HG03457 (cell line): ENCODE measurements at regions not wholly inside any gene's neighbourhood (a gene's known extent, or its start where the extent isn't known, plus 50 kb on each side); places are given as distances from the start of the nearest gene placed in this dataset.

ENCODE experiments used
- ATAC-seq: cut with Tn5 transposase; IDR thresholded peaks from one replicate; pipeline ENCODE4 v1.9.1; 2021; ENCODE audit warnings: moderate number of reproducible peaks; ENCODE audit not compliant: unreplicated experiment

DNA sequence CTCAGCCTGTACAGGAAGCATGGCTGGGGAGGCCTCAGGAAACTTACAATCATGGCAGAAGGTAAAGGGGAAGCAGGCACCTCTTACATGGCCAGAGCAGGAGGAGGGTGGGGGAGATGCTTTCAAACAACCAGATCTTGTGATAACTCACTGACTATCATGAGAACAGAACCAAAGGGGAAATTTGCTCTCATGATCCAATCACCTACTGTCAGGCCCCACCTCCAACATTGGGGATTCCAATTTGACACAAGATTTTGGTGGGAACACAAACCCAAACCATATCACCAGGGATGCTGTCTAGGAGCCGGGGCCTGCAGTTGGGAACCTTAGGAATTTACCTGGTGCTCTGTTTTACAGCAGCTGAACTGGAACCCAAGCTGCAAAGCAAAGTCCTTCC, 191.1 kb upstream of the CITED2 start:
- no peak for ATAC-seq

DNA sequence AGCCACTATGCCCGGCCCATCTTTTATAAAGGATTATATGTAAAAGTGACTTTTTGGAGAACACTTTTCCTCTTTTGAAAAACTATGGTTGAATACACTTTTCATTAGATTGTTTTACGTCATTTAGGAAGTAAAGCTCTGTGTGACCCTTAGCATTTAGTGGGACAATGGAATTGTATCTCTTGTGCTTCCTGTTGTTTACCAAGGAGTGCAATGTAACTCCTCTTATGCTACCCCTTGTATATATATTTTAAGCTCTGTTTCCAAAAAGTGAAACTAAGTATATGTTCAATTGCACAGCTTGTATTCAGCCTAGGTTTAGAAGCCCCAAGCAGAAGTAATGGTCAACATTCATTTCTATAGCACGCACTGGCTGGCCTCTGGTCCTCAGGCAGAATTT, 183.1 kb upstream of the CITED2 start:
- no peak for ATAC-seq

DNA sequence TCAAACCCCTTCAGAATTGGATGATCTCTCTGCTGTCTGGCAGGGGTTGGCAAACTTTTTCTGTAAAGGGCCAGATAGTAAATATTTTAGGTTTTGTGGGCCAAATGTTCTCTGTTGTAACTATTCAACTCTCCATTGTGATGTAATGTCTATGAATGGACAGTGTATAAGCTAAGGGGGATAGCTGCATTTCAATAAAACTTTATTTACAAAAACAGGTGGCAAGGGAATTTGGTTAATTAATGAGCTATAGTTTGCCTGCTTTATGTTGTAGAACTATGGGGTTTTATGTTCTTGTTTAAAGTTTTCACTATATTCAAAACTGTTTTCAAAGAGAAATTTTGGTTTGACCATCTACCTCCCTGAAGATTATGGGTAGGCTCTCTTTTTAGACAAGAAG, 182.1 kb upstream of the CITED2 start:
- ATAC-seq = no peak

DNA sequence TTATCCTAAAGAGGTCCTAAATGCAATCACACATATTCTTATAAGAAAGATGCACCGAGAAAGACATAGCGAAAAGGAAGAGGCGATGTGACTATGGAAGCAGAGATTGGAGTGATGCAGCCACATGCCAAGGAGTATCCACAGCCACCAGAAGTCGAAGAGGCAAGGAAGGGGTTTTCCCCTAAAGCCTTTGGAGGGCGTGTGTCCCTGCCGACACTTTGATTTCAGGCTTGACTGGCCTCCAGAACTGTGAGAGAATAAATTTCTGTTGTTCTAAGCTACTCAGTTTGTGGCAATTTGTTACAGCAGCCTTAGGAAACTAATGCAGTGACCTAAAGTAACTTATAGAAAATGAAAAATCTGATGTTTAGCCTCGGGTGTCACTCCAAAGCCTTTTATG, 179.5 kb upstream of the CITED2 start:
- ATAC-seq = no peak

DNA sequence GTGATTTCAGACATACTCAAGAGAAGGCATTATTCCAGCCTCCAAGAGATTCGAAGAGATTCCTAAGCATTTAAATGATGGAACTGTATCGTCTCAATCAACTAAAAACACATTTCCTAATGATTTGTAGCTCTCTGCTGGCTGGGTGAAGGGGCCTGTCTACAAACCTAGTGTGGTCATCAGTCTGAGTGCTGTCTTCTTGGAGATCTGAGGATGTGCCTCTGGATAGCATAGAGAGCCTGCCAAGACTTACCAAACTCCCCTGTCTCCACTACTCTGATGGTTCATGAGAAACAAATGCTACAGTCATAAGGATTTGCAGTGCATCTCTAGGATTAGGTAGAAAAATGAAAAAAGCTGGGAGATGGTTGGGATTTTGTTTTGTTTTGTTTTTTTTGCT, 176.9 kb upstream of the CITED2 start:
- no peak for ATAC-seq

DNA sequence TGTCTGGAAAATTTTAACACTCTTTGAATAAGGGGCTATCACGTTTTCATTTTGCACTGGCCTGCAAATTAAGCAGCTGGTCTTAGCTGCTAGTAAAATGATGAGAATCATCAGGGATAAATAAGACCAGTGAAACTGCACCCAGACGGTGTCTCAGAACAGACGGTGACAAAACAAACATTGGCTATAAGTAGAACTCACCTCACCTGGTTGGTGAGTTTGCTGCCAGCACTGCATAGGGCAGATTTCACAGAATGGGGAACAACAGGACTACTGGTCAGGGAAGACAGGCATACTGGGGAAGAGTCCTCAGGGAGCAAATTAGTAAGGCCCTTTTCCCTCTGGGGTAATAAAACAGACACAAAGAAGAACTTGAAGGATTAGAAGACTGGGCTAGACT, 175.9 kb upstream of the CITED2 start:
- no peak for ATAC-seq

DNA sequence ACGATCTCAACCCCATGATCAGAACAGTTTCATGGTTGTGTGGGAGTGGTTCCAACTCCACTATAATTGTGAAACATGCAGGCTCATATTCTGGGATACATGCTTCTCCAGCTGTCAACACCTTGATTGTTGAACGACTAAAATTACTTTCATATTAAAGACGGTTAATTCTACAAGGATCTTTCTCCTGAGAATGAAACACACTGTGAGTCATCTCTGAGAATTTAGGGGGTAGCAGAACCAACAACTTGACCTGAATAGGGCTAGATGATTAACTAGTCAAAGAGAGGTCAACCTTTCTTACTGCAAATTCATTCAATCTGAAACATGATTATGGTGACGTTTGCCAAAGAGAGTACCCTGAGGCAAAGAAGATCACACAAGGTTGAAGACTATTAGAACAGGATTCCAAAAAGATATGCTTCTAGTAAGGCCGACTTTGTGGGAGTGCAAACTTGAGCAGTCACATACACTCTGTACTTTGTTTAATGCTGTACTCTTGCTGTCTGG, 175.2 kb upstream of the CITED2 start:
- ATAC-seq = no peak

DNA sequence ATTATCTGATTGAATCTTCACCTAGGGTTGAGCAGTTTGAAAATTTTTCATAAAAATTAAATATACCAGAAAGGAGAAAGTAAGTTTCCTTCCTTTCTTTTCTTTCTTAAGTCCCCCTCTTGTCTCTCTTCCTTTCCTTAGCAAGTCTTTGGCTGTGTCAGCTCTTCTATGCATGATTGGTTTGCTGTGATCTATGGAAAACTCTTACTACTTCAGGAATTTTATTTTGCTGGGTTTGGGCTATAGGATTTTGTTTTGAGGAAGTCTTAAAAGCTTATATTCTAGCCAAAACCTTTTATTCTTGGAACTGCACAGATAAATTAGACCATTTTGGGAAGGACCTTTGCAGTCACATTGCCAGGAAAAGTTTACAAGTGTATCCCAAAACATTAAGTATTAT, 173.4 kb upstream of the CITED2 start:
- ATAC-seq = no peak

DNA sequence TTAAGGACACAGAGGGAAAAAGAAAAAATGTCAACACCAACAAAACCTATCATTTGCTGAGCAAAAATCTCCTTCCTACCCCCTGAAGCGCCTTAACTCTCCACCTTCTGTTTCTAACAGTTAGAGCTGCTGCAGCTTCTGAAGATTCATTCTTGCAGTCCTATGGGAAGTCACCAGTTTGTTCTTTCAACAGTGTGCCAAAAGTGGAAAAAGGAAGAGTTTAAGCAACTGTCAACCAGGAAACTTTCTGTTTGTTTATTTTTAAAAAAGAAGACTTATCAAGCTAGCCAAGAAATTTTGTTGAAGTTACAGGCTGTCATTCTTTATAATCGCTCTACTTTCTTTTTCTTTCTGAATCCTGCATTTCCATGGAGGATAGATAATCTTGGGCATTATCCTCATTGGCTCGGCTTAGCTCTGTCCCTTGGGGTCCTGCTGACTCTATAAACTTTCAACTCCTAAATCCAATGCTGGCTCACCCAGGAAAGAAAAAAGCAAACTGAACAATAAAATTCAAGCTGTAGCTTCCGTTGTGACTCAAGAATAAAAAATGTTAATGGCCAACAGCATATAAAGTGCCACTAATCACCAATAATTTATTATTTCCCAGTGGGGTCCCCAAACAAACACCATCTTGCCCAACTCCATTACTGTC, 172.8 kb upstream of the CITED2 start:
- ATAC-seq = no peak

DNA sequence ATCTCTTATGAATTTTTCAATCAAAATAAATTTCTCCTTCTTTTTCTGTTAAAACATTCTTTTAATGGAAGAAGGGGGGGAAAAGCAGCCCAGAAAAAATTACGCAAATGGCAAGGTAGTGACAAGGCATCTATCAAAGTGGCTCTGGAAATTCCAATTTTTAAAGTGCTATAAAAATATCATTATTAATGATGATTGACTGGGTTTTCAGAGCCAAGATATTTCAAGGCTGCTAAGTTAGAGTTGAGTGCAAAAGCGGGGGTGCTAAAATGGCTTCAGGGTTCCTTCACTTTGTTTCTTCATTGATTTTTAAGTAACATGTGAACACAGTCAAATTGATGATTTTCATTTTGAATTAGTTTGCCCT, 171.6 kb upstream of the CITED2 start:
- no peak for ATAC-seq

DNA sequence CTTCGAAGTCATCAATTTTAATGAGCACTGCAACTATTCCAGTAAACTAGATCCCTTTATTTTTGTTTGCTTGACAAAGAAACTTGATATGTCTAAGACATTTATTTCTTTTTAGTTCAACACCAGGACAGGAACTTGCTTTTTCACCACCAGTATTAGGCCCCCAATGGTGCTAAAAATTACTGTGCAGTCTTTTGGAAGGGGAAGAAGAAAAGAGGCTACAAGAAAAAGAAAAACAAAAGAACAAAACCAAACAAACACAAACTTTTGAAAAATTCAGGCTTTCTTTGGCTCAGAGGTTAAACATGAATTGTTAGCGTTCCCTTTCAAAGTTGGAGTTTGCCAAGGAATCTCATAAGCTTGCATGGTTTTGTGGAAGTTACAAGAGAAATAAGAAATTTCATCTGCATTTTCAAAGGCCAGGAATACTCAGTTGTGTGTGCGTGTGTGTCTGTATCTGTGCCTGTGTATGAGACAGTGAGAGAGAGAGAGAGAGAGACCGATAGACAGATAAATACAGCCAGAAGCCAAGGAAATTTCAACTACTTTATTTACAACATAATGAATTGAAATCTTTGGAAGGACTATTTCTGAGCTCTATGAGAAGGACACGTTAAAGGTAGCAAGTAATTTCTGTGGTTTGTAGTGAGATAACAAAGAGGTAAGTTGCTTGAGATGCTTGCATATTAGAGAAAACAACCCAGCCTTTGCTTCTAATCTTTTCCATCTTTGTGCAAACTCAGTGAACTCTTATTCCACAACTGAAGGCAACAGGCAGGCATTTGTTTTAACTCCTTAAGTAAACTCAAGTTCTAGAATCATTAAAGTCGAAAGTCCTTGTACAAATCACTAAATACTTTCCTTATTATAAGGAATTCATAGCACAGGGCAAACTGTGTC, 171.0 kb upstream of the CITED2 start:
- no peak for ATAC-seq

DNA sequence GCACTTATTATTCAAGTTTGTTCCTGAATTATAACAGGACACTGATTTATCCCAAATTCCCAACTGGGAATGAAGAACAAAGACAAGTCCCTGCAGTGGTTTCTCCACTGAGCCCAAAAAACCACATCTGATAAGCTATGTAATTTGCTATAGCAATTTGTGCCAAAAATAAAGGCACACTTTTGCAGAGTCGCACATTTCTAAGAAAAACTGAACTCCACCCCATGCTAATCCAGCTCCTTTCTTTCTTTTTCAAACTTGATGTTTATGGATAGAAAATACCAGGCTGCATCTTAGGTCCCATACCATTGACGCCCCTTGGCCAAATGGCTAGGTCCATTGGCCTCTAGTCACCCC, 170.2 kb upstream of the CITED2 start:
- no peak for ATAC-seq

DNA sequence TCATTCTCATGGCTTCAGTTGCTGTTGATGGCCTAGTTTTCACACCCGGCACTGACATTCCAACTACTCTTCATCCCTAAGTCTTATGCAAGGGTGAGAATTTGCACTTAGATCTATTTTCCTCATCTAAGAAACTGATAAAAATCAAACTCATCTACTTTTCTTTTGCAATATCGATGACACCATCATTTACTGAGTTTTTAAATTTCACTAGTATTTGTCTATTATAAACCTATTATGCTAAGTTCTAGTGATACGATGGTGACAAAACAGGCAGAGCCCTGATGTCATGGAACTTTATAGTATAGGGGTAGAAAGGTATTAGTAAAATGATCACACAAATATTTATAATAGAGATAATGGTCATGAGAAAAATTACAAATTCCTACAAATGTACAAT, 167.9 kb upstream of the CITED2 start:
- no peak for ATAC-seq

DNA sequence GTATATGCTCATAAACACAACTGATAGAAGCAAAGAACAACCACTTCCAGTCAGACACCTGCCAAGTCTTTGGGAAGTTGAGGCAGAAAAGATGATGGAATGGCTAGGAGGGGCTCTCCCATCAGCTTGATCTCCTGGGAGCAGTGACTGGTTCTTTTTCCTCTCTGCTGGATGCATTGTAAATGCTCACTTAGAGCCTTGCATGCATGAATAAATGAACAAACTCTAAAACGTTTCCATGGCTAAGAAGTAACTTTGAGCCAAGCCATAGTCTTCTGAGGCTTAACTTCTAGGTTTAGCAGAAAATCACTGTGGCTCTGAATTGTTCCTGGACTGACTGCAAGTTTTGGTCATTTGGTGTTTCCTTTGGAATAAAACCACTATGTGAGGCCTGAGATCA, 166.4 kb upstream of the CITED2 start:
- no peak for ATAC-seq

DNA sequence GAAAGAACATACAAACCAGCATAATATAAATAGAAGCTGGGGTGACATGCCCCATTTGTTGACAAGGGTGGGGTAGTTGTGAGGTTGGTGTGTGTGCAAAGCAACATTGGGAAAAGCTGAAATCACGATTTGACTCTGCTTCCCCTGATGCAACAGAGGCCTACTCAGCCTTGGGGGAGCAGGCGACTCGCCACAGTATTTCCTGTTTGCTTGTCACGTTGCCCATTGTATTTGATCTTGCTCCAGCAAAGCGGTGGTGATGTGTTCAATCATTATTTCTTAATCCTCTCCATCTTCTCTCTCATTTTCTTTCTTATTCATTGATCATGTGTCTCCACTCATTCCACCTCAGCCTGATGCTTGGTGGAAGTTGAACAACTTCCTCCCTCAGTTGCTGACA, 165.8 kb upstream of the CITED2 start:
- ATAC-seq = no peak

DNA sequence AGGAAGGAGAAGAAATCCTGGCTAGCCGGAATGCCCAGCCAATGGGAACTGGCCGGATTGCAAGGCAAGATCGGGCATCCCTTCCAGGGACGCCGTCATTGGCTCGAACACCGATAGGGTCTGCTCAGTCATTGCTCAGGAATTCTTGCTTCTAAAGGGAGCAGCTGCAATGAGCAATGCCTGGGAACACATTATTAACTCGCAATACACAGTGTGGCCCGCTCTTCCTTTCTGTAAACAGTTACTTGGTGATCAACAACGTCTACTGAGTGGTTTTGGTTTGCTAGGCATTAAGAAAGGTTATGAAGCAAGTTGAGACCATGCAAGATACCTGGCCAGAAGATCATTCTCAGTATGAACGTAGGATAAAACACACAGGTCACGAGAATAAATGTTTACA, 165.4 kb upstream of the CITED2 start:
- no peak for ATAC-seq

DNA sequence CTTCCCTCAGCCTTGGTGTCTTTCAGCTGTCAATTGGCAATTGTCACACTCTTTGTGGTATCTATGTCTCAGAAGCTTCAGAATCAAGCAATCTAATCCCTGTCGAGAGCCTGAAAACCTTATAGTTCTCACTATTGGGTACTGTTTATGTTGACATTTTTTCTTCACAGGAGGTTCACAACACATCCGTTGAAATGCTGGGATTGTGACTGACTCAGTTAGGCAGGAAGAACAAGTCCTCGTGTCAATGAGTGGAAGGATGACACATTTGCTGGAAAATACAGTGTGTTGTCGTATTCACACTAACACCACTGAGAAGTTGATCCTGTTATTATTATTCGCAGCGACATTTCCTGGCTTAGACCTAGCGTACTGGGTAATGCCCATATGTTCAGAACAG, 163.9 kb upstream of the CITED2 start:
- no peak for ATAC-seq

DNA sequence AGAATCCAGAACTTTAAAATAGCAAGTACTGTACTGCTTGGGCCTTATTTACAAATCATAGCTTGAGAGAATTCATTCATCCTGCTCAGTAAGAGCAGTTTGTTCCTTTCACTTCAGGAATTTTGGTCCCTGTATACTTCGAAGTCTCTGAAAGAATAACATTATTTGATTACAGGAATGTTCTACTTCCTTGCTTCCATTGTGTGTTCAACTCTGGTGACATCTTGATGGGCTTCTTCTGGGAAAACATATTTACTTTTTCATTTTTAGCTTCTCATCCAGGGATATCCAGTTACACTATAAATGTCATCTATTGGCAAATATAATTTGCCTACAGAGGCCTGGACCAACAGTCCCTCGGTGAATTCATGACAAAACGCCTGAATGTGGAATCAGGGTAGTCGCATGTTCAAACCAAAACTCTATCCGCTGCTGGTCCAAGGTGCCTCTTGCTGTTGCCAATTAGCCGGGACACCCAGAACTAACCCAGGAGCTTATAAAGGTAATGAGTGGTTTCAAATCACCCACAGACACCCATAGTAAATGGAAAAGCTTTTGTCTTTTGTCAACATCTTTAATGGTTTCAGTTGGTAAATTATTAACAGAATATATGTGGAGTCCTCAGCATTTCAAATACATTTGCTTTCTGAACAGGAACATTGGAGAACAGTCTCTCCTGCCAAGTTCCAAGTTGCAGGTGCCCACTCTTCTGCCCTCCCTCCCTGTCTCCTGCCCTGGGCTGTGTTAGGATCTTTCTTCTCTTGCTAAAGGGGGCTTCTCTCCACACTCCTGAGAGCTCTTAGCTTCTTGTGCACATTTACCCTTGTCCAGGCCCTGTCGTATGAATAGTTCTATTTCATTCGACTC, 162.5 kb upstream of the CITED2 start:
- no peak for ATAC-seq

DNA sequence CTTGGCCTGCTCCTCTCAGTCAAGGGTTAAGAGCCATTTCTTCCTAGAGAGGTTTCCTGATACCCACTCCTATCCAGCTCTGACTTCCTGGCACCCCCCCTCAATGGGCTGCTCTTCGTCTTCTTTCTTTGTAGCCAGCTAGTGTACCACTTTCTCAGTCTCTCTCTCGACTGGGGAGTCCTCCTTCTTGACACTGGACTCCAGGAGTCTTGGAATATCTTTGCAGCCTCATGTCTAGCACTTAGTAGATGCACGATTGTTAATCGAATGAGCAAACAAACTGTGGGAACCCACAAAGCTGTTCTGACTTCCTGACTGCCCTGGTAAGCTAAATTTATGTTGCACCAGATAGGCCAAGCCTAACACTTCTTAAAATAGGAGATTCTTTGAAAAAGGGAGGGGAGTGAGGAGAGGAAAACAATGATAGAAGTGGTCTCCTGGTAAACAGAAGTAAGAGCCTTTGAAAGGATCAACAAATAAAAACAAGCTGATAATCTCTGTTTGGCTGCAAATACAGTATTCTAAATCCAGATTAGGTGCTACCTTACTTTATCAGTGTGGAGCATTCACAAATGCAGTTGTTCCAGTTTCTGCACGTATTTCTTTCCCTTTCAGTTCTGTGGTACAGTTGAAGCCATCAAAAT, 160.1 kb upstream of the CITED2 start:
- no peak for ATAC-seq

DNA sequence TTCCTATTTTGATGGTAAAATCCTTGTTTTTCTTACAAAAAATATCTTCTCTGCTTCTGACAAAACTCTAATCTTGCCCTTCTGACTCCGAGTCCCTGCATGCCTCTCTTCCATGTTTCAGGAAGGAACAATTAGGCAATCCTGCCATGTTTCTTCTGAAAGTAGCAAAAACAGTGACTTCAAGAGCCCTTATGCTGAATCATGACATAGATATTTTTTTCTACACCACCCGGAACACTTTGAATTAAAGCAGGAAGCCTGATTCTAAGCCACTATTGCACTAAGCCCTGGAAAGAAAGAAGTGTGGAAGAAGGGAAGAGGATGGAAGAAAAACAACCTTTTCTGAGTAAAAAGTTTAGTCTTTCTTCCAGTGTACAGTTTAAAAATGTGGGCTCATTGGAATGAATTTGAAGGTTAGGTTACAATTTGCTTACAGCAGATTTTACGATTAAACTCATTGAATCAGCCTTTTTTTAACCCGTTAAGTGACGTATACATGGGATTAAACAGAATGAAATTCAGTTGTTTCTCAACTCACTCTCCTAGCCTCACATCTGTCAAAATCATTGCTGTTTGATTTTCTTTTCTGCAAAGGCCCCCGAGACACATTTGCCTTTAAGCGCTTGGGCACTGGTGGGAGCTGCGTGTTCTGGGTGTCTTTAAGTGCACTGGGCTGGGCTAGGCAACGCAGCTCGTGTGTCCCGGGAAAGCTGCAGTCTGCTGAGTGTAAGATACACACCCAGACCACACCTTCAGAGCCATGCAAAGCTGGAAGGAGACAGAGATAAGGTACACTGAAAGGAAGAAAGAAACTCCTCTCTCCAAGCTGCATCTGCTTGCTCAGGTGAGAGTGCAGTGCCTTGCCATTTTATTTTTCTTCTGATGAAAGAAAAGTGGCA, 159.4 kb upstream of the CITED2 start:
- ATAC-seq = no peak
